ENCODE measurements at regions not wholly inside any gene's neighbourhood (a gene's known extent, or its start where the extent isn't known, plus 50 kb on each side); places are given as distances from the start of the nearest gene placed in this dataset.
A peak's percentile ranks its signal among the peaks of the same experiment; 100 is the strongest.
"Not testable (repeated sequence)": the region's sequence is repeated elsewhere in the genome, so short reads cannot be mapped to it uniquely, and the experiment has no call there.

- DNase-seq: no peak
These were observed 340.5 kb upstream of the USP9Y start for GRCh38 chrY:12360496-12360895.

- no peak for DNase-seq
These were observed 335.6 kb upstream of the USP9Y start for GRCh38 chrY:12365311-12365910.

GRCh38 chrY:12374588-12374987 lies 326.4 kb upstream of the USP9Y start:
- DNase-seq: not testable (repeated sequence)

GRCh38 chrY:12391655-12392559 lies 309.1 kb upstream of the USP9Y start:
- DNase-seq: peak; percentile 7

GRCh38 chrY:12393190-12393589 lies 307.8 kb upstream of the USP9Y start:
- no peak for DNase-seq

- not testable (repeated sequence) for DNase-seq
These were observed 305.5 kb upstream of the USP9Y start for GRCh38 chrY:12395381-12396120.

GRCh38 chrY:12403916-12404315 lies 297.1 kb upstream of the USP9Y start:
- DNase-seq: no peak

- DNase-seq: no peak
These were observed 292.8 kb upstream of the USP9Y start for GRCh38 chrY:12408236-12408635.

- DNase-seq: no peak
These were observed 290.3 kb upstream of the USP9Y start for GRCh38 chrY:12410696-12411095.

- no peak for DNase-seq
These were observed 279.8 kb upstream of the USP9Y start for GRCh38 chrY:12421072-12421787.

- DNase-seq: no peak
These were observed 279.3 kb upstream of the USP9Y start for GRCh38 chrY:12421788-12422124.

GRCh38 chrY:12422536-12422935 lies 278.5 kb upstream of the USP9Y start:
- DNase-seq: no peak

GRCh38 chrY:12423416-12424252 lies 277.4 kb upstream of the USP9Y start:
- no peak for DNase-seq

- no peak for DNase-seq
These were observed 275.5 kb upstream of the USP9Y start for GRCh38 chrY:12425506-12425905.

GRCh38 chrY:12427361-12427760 lies 273.7 kb upstream of the USP9Y start:
- no peak for DNase-seq

- no peak for DNase-seq
These were observed 269.5 kb upstream of the USP9Y start for GRCh38 chrY:12431546-12431945.

GRCh38 chrY:12438823-12439222 lies 262.2 kb upstream of the USP9Y start:
- DNase-seq: not testable (repeated sequence)

GRCh38 chrY:12444200-12444599 lies 256.8 kb upstream of the USP9Y start:
- DNase-seq: no peak

- DNase-seq: not testable (repeated sequence)
These were observed 254.4 kb upstream of the USP9Y start for GRCh38 chrY:12446486-12447265.

- not testable (repeated sequence) for DNase-seq
These were observed 252.5 kb upstream of the USP9Y start for GRCh38 chrY:12448561-12448960.

- not testable (repeated sequence) for DNase-seq
These were observed 247.7 kb upstream of the USP9Y start for GRCh38 chrY:12453318-12453717.

All from CD4-positive, alpha-beta T cell treated with Interleukin-17A for 1 hour (primary cell).